HepG2 (cell line): ENCODE measurements at regions not wholly inside any gene's neighbourhood (a gene's known extent, or its start where the extent isn't known, plus 50 kb on each side); places are given as distances from the start of the nearest gene placed in this dataset.

Experiments
- ARID3A ChIP-seq: IDR thresholded peaks from 2 replicates; pipeline ENCODE4 v1.6.1; 2012; ENCODE audit warnings: low read depth, low read length, improper control_type of control experiment
- CAMTA2 ChIP-seq: sonication (generic); formaldehyde crosslinking; IDR thresholded peaks from 2 replicates; pipeline ENCODE4 v1.4.0; 2020; ENCODE audit warnings: mild to moderate bottlenecking, missing genetic modification reagents, borderline replicate concordance
- CBX1 ChIP-seq: IDR thresholded peaks from one replicate; pipeline ENCODE4 v1.6.1; 2016; ENCODE audit warnings: antibody characterized with exemption, low read depth
- HOXA3 ChIP-seq: sonication (generic); formaldehyde crosslinking; IDR thresholded peaks from 2 replicates; pipeline ENCODE4 v1.5.0; 2020; ENCODE audit warnings: missing genetic modification reagents
- TAF15 ChIP-seq: fragments of 200-400 bp; formaldehyde crosslinking; IDR thresholded peaks from one replicate; pipeline ENCODE4 v1.6.1; 2018; ENCODE audit warnings: mild to moderate bottlenecking, low read depth, low read length; ENCODE audit not compliant: poor library complexity, severe bottlenecking
- ZBTB46 ChIP-seq: sonication (generic); formaldehyde crosslinking; IDR thresholded peaks from 2 replicates; pipeline ENCODE4 v1.4.0; 2020; ENCODE audit warnings: mild to moderate bottlenecking, missing genetic modification reagents, borderline replicate concordance
- TF ChIP-seq, protein P1 (sequence below): sonication (generic); formaldehyde crosslinking; IDR thresholded peaks from 2 replicates; pipeline ENCODE4 v1.8.1; 2023; ENCODE audit warnings: mild to moderate bottlenecking, missing genetic modification reagents
- TF ChIP-seq, protein P2 (sequence below): sonication (generic); formaldehyde crosslinking; IDR thresholded peaks from 2 replicates; pipeline ENCODE4 v1.4.0; 2020; ENCODE audit warnings: missing genetic modification reagents, mild to moderate bottlenecking, borderline replicate concordance

DNA sequence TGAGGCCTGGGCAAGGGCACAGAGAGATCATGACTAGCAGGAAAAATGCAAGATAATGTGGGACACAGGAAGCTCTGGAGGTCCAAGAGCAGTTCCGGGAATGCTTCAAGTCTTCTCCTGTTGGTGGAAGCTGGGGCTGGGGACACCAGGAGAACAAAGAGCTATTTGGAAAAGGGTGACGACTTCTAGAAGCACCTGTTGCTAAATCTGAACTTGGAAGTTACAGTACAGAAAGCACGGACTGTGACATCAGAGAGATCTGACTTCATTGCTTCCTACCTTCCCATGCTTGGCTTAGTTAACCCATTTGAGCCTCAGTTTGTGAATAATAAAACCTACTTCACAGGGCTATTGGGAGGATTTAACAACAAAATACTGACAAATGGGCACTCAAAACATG lies 52.7 kb upstream of the NEO1 start (continued):
- TF ChIP-seq ZBTB46 (CRISPR knock-in tag) (no peak), CBX1 (no peak), ARID3A (no peak), CAMTA2 (no peak), TAF15 (no peak), HOXA3 (CRISPR knock-in tag) (no peak)
- TF ChIP-seq, protein P1, sequence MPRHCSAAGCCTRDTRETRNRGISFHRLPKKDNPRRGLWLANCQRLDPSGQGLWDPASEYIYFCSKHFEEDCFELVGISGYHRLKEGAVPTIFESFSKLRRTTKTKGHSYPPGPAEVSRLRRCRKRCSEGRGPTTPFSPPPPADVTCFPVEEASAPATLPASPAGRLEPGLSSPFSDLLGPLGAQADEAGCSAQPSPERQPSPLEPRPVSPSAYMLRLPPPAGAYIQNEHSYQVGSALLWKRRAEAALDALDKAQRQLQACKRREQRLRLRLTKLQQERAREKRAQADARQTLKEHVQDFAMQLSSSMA (CRISPR knock-in tag), result no peak
- TF ChIP-seq, protein P2, sequence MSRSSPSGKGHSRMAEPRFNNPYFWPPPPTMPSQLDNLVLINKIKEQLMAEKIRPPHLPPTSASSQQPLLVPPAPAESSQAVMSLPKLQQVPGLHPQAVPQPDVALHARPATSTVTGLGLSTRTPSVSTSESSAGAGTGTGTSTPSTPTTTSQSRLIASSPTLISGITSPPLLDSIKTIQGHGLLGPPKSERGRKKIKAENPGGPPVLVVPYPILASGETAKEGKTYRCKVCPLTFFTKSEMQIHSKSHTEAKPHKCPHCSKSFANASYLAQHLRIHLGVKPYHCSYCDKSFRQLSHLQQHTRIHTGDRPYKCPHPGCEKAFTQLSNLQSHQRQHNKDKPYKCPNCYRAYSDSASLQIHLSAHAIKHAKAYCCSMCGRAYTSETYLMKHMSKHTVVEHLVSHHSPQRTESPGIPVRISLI, result no peak
